ENCODE measurements at regions not wholly inside any gene's neighbourhood (a gene's known extent, or its start where the extent isn't known, plus 50 kb on each side); places are given as distances from the start of the nearest gene placed in this dataset.
"Not testable (repeated sequence)": the region's sequence is repeated elsewhere in the genome, so short reads cannot be mapped to it uniquely, and the experiment has no call there.

GRCh38 chr13:104937881-104938280 is 1597.6 kb downstream of the EFNB2 start:
- Histone ChIP-seq H3K27ac (ENCODE audit: low read length) (no peak overlapping the region), H3K4me1 (ENCODE audit: control insufficient read depth in 1 of 2, insufficient read depth in 2 of 2, low read length in 2 of 2) (no peaks in the 10 kb centered on the region), H3K36me3 (ENCODE audit: control insufficient read depth in 1 of 2, insufficient read depth in 2 of 2, low read length in 2 of 2) (no peaks in the 10 kb centered on the region), H3K4me3 (ENCODE audit: low read depth in 1 of 2, low read length in 2 of 2) (no peak overlapping the region), H3K9me3 (ENCODE audit: control insufficient read depth in 1 of 2, low read length in 2 of 2) (no peaks in the 10 kb centered on the region), H3K27me3 (ENCODE audit: low read depth, low read length) (no peaks in the 10 kb centered on the region)

GRCh38 chr13:104936304-104936703 is 1599.2 kb downstream of the EFNB2 start:
- Histone ChIP-seq H3K36me3 (ENCODE audit: control insufficient read depth in 1 of 2, insufficient read depth in 2 of 2, low read length in 2 of 2) (no peaks in the 10 kb centered on the region), H3K4me3 (ENCODE audit: low read depth in 1 of 2, low read length in 2 of 2) (no peak overlapping the region), H3K4me1 (ENCODE audit: control insufficient read depth in 1 of 2, insufficient read depth in 2 of 2, low read length in 2 of 2) (no peaks in the 10 kb centered on the region), H3K27ac (ENCODE audit: low read length) (no peak overlapping the region), H3K9me3 (ENCODE audit: control insufficient read depth in 1 of 2, low read length in 2 of 2) (no peaks in the 10 kb centered on the region), H3K27me3 (ENCODE audit: low read depth, low read length) (no peaks in the 10 kb centered on the region)

GRCh38 chr13:104920513-104920912 is 1614.9 kb downstream of the EFNB2 start:
- H3K36me3 ChIP-seq (ENCODE audit: control insufficient read depth in 1 of 2, insufficient read depth in 2 of 2, low read length in 2 of 2); H3K4me3 ChIP-seq (ENCODE audit: low read depth in 1 of 2, low read length in 2 of 2); H3K27me3 ChIP-seq (ENCODE audit: low read depth, low read length); H3K9me3 ChIP-seq (ENCODE audit: control insufficient read depth in 1 of 2, low read length in 2 of 2); H3K27ac ChIP-seq (ENCODE audit: low read length); H3K4me1 ChIP-seq (ENCODE audit: control insufficient read depth in 1 of 2, insufficient read depth in 2 of 2, low read length in 2 of 2): not testable (repeated sequence)

- H3K9me3 ChIP-seq (ENCODE audit: control insufficient read depth in 1 of 2, low read length in 2 of 2): no peaks in the 10 kb centered on the region
- H3K36me3 ChIP-seq (ENCODE audit: control insufficient read depth in 1 of 2, insufficient read depth in 2 of 2, low read length in 2 of 2): no peaks in the 10 kb centered on the region
- H3K4me1 ChIP-seq (ENCODE audit: control insufficient read depth in 1 of 2, insufficient read depth in 2 of 2, low read length in 2 of 2): no peaks in the 10 kb centered on the region
- no peak overlapping the region for H3K27ac ChIP-seq (ENCODE audit: low read length)
- no peak overlapping the region for H3K4me3 ChIP-seq (ENCODE audit: low read depth in 1 of 2, low read length in 2 of 2)
- no peaks in the 10 kb centered on the region for H3K27me3 ChIP-seq (ENCODE audit: low read depth, low read length)
Observed at GRCh38 chr13:104920091-104920490, 1615.4 kb downstream of the EFNB2 start.

- Histone ChIP-seq H3K4me3 (ENCODE audit: low read depth in 1 of 2, low read length in 2 of 2) (no peak overlapping the region), H3K27me3 (ENCODE audit: low read depth, low read length) (no peaks in the 10 kb centered on the region), H3K27ac (ENCODE audit: low read length) (no peak overlapping the region)
Observed at GRCh38 chr13:104900191-104900817, 1635.2 kb downstream of the EFNB2 start.

GRCh38 chr13:104898484-104898883 is 1637.0 kb downstream of the EFNB2 start:
- no peak overlapping the region for H3K4me3 ChIP-seq (ENCODE audit: low read depth in 1 of 2, low read length in 2 of 2)
- H3K27ac ChIP-seq (ENCODE audit: low read length): no peak overlapping the region
- no peaks in the 10 kb centered on the region for H3K36me3 ChIP-seq (ENCODE audit: control insufficient read depth in 1 of 2, insufficient read depth in 2 of 2, low read length in 2 of 2)
- no peaks in the 10 kb centered on the region for H3K27me3 ChIP-seq (ENCODE audit: low read depth, low read length)
- H3K9me3 ChIP-seq (ENCODE audit: control insufficient read depth in 1 of 2, low read length in 2 of 2): no peaks in the 10 kb centered on the region
- no peaks in the 10 kb centered on the region for H3K4me1 ChIP-seq (ENCODE audit: control insufficient read depth in 1 of 2, insufficient read depth in 2 of 2, low read length in 2 of 2)

More at GRCh38 chr13:104900191-104900817, 1635.2 kb downstream of the EFNB2 start:
- Histone ChIP-seq H3K9me3 (ENCODE audit: control insufficient read depth in 1 of 2, low read length in 2 of 2) (no peaks in the 10 kb centered on the region), H3K4me1 (ENCODE audit: control insufficient read depth in 1 of 2, insufficient read depth in 2 of 2, low read length in 2 of 2) (no peaks in the 10 kb centered on the region), H3K36me3 (ENCODE audit: control insufficient read depth in 1 of 2, insufficient read depth in 2 of 2, low read length in 2 of 2) (no peaks in the 10 kb centered on the region)

- Histone ChIP-seq H3K4me3 (ENCODE audit: low read depth in 1 of 2, low read length in 2 of 2) (no peak overlapping the region), H3K27me3 (ENCODE audit: low read depth, low read length) (no peaks in the 10 kb centered on the region), H3K4me1 (ENCODE audit: control insufficient read depth in 1 of 2, insufficient read depth in 2 of 2, low read length in 2 of 2) (no peaks in the 10 kb centered on the region), H3K9me3 (ENCODE audit: control insufficient read depth in 1 of 2, low read length in 2 of 2) (no peaks in the 10 kb centered on the region), H3K27ac (ENCODE audit: low read length) (no peak overlapping the region), H3K36me3 (ENCODE audit: control insufficient read depth in 1 of 2, insufficient read depth in 2 of 2, low read length in 2 of 2) (no peaks in the 10 kb centered on the region)
Observed at GRCh38 chr13:104895521-104895920, 1639.9 kb downstream of the EFNB2 start.

- H3K9me3 ChIP-seq (ENCODE audit: control insufficient read depth in 1 of 2, low read length in 2 of 2): no peaks in the 10 kb centered on the region
- no peak overlapping the region for H3K27ac ChIP-seq (ENCODE audit: low read length)
- H3K27me3 ChIP-seq (ENCODE audit: low read depth, low read length): no peaks in the 10 kb centered on the region
- H3K4me3 ChIP-seq (ENCODE audit: low read depth in 1 of 2, low read length in 2 of 2): no peak overlapping the region
- H3K4me1 ChIP-seq (ENCODE audit: control insufficient read depth in 1 of 2, insufficient read depth in 2 of 2, low read length in 2 of 2): no peaks in the 10 kb centered on the region
- no peaks in the 10 kb centered on the region for H3K36me3 ChIP-seq (ENCODE audit: control insufficient read depth in 1 of 2, insufficient read depth in 2 of 2, low read length in 2 of 2)
Observed at GRCh38 chr13:104875038-104875754, 1660.3 kb downstream of the EFNB2 start.

- Histone ChIP-seq H3K4me3 (ENCODE audit: low read depth in 1 of 2, low read length in 2 of 2) (no peak overlapping the region), H3K36me3 (ENCODE audit: control insufficient read depth in 1 of 2, insufficient read depth in 2 of 2, low read length in 2 of 2) (no peaks in the 10 kb centered on the region), H3K27ac (ENCODE audit: low read length) (no peak overlapping the region), H3K4me1 (ENCODE audit: control insufficient read depth in 1 of 2, insufficient read depth in 2 of 2, low read length in 2 of 2) (no peaks in the 10 kb centered on the region), H3K27me3 (ENCODE audit: low read depth, low read length) (no peaks in the 10 kb centered on the region), H3K9me3 (ENCODE audit: control insufficient read depth in 1 of 2, low read length in 2 of 2) (peaks cover 0 to 3% of the 10 kb centered on the region in 2 donors)
Observed at GRCh38 chr13:104872153-104872552, 1663.3 kb downstream of the EFNB2 start.

- H3K27ac ChIP-seq (ENCODE audit: low read length): no peak overlapping the region
- peaks cover 0 to 3% of the 10 kb centered on the region in 2 donors for H3K9me3 ChIP-seq (ENCODE audit: control insufficient read depth in 1 of 2, low read length in 2 of 2)
- no peak overlapping the region for H3K4me3 ChIP-seq (ENCODE audit: low read depth in 1 of 2, low read length in 2 of 2)
- H3K4me1 ChIP-seq (ENCODE audit: control insufficient read depth in 1 of 2, insufficient read depth in 2 of 2, low read length in 2 of 2): no peaks in the 10 kb centered on the region
- no peaks in the 10 kb centered on the region for H3K27me3 ChIP-seq (ENCODE audit: low read depth, low read length)
- H3K36me3 ChIP-seq (ENCODE audit: control insufficient read depth in 1 of 2, insufficient read depth in 2 of 2, low read length in 2 of 2): no peaks in the 10 kb centered on the region
Observed at GRCh38 chr13:104871456-104871855, 1664.0 kb downstream of the EFNB2 start.

GRCh38 chr13:104869501-104869900 is 1666.0 kb downstream of the EFNB2 start:
- no peak overlapping the region for H3K27ac ChIP-seq (ENCODE audit: low read length)
- H3K9me3 ChIP-seq (ENCODE audit: control insufficient read depth in 1 of 2, low read length in 2 of 2): peaks cover 0 to 3% of the 10 kb centered on the region in 2 donors
- no peaks in the 10 kb centered on the region for H3K36me3 ChIP-seq (ENCODE audit: control insufficient read depth in 1 of 2, insufficient read depth in 2 of 2, low read length in 2 of 2)
- no peaks in the 10 kb centered on the region for H3K4me1 ChIP-seq (ENCODE audit: control insufficient read depth in 1 of 2, insufficient read depth in 2 of 2, low read length in 2 of 2)
- no peak overlapping the region for H3K4me3 ChIP-seq (ENCODE audit: low read depth in 1 of 2, low read length in 2 of 2)
- no peaks in the 10 kb centered on the region for H3K27me3 ChIP-seq (ENCODE audit: low read depth, low read length)

GRCh38 chr13:104868806-104869205 is 1666.7 kb downstream of the EFNB2 start:
- H3K36me3 ChIP-seq (ENCODE audit: control insufficient read depth in 1 of 2, insufficient read depth in 2 of 2, low read length in 2 of 2): no peaks in the 10 kb centered on the region
- no peaks in the 10 kb centered on the region for H3K4me1 ChIP-seq (ENCODE audit: control insufficient read depth in 1 of 2, insufficient read depth in 2 of 2, low read length in 2 of 2)
- H3K4me3 ChIP-seq (ENCODE audit: low read depth in 1 of 2, low read length in 2 of 2): no peak overlapping the region
- H3K9me3 ChIP-seq (ENCODE audit: control insufficient read depth in 1 of 2, low read length in 2 of 2): peaks cover 0 to 3% of the 10 kb centered on the region in 2 donors
- H3K27me3 ChIP-seq (ENCODE audit: low read depth, low read length): no peaks in the 10 kb centered on the region
- H3K27ac ChIP-seq (ENCODE audit: low read length): no peak overlapping the region
